GM12873 (cell line): ENCODE measurements at regions not wholly inside any gene's neighbourhood (a gene's known extent, or its start where the extent isn't known, plus 50 kb on each side); places are given as distances from the start of the nearest gene placed in this dataset.

Experiments used
- CTCF ChIP-seq: IDR thresholded peaks from 2 replicates; pipeline ENCODE4 v1.5.1; 2012; ENCODE audit warnings: low read depth, mild to moderate bottlenecking, moderate library complexity, low read length, control low read depth; ENCODE audit not compliant: insufficient read depth; ENCODE audit errors: missing control alignments

DNA sequence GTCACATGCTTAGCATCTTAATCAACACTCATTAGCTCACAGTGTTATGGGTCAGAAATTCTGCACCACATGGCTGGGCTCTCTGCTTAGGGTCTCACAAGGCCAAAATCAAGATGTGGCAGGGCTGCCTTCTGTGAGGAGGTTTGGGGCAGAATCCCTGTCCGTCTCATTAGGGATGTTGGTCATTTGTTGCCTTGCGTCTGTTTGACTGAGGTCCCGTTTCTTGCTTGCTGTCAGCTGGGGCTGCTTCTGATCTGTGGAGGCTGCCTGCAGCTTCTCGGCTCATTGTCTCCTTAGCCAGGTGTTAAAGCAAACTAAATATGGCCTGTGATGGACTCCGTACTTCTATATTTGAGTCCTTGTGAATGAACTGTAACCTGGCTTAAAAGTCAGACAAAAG lies 146.5 kb downstream of the NDUFA10 start:
- no peak for TF ChIP-seq CTCF

DNA sequence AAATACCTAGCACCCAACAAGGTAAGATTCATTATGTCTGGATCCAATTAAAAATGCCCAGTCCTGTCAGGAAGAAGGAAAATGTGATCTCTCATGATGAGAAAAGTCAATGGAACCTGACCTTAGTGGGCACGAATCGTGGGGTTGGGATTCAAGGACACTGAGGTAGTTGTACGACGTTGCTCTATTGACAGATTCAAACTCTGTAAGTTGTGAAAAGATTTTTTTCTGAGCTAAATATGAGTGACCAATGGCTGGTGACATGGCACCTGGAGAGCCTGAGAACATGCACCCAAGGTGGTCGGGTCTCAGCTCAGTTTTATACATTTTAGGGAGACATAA lies 148.2 kb downstream of the NDUFA10 start:
- no peak for TF ChIP-seq CTCF

- no peak for TF ChIP-seq CTCF
These were observed 148.7 kb downstream of the NDUFA10 start for GRCh38 chr2:239876271-239876947.

DNA sequence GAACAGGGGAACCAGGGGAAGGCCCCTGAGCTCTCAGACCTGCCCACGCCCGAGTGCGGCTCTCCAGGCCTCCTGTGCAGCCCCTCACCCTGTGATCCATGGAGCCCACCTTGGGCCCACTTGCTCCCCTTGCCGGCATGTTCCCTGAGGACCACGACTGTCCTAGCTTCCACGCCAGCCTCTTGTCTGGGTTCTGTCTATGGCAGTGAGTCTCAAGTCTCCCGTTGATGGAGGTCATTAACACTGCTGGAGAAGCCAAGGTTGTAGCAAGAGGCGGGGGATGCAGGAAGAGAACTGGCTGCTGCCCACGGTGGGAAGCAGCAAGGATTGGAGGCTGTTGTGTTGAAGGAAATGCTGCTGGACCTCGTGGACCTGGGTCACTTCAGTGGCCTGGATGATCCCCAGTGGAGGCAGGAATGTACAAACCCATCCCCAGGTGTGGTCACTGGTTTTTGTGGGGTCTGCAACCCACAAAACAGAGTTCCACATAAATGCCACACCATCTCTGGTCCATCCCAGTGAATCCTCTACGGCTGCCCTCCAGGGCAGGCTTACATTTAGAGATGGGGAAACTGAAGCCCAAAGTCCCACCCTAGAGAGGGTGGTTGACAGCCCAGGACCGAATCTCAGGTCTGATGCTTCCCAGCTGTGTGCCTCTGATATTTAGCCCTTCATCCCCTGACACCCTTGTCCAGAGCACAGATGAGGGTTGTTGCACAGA lies 150.3 kb downstream of the NDUFA10 start:
- TF ChIP-seq CTCF, result no peak

- no peak for TF ChIP-seq CTCF
These were observed 151.2 kb downstream of the NDUFA10 start for GRCh38 chr2:239873656-239874635.

DNA sequence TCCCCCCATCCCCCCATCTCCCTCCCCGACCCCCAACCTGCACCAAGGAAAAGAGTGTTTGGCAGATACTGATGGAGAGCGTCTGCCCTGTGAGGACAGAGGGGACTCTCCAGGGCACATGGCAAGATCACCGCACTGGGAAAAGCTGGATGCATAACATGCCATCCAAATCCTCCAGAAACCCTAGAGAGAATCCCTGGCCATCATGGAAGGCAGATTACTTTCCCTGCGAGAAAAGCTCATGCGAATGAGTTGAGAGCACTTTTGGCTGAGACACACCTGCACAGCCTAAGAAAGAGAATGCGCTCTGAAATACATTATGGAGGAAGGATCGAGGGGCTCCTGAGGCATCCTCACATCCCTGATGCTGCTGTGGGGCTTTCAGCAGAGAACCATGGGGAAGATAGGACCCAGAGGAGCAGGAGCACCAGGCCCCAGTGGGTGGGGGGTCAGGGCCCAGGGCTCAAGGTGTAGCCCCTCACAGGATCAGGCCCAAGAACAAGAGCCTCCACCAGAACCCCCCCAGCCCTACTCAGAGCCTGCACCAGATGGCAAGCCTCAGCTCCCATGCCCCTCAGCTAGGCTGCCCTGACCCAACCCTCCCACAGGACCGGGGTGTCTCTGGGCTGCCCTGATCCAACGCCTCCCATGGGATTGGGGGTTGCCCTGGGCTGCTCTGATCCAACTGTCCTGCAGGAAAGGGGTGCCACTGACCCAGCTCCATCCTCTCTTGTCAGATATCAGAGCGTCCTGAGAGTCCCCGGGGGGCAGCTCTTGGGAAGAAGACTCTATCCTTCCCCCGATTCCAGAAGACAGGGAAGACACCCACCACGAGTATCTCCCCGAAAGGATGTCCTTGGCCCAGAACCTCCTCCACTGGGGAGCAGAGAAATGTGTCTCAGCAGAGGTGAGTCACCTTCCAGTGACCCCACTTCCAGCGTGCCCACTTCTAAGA lies 153.4 kb downstream of the NDUFA10 start:
- TF ChIP-seq CTCF, result no peak
